ENCODE measurements at regions not wholly inside any gene's neighbourhood (a gene's known extent, or its start where the extent isn't known, plus 50 kb on each side); places are given as distances from the start of the nearest gene placed in this dataset.
"Not testable (repeated sequence)": the region's sequence is repeated elsewhere in the genome, so short reads cannot be mapped to it uniquely, and the experiment has no call there.

- H3K36me3 ChIP-seq (ENCODE audit: low read depth) = no peaks in the 10 kb centered on the region
- no peaks in the 10 kb centered on the region for H3K9me3 ChIP-seq
- DNase-seq = no peak
- no peak overlapping the region for H3K4me3 ChIP-seq
- intact Hi-C loops (cut with DNase I, micrococcal nuclease) = no loop called here
- no peak for ATAC-seq
- no peaks in the 10 kb centered on the region for H3K4me1 ChIP-seq (ENCODE audit: low read depth)
- no peak for TF ChIP-seq CTCF (IDR thresholded peaks at IDR 0.05)
These were observed 200.2 kb upstream of the DDX18 start for GRCh38 chr2:117614296-117614695.

DNA sequence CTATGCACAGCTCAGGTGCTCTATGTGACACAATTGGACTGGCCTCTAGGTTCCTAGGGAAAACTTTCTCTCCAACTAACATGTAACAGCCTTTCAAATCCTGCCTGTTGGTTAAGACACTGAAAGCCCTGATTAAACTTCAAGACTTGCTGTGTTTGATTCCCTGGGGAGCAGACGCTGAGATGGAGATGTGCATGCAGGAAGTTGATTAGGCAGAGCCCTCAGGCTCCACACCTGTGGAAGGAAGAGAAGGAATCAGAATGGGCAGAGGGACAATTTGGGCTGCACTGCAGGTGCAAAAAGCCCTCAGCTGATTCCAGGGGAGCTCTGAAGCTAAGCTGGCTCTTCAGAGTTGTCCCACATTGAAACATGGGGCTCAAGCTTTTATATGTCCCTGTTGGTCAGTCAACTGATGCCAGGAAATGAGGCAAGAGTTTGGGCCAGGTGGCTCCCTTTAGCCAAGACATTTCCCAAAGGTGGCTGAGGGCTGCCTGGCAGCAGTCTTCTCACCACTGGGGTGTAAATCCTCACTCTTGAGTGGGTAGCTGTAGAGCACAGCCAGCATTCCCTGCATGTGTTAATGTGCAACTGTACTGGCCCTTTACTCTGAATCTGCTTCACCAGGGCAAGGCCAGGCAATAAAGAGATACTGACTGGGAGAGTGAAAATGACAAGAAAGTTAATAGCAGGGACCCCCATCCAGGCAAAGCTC is 199.5 kb upstream of the DDX18 start:
- DNase-seq (no peak), ATAC-seq (no peak)
- H3K4me3 ChIP-seq = no peak overlapping the region
- H3K4me1 ChIP-seq (ENCODE audit: low read depth) = no peaks in the 10 kb centered on the region
- intact Hi-C loops (cut with DNase I, micrococcal nuclease) = no loop called here
- no peak for TF ChIP-seq CTCF (IDR thresholded peaks at IDR 0.05)
- no peaks in the 10 kb centered on the region for H3K36me3 ChIP-seq (ENCODE audit: low read depth)
- H3K9me3 ChIP-seq = no peaks in the 10 kb centered on the region

- H3K9me3 ChIP-seq = no peaks in the 10 kb centered on the region
- intact Hi-C loops (cut with DNase I, micrococcal nuclease) = no loop called here
- no peak for DNase-seq
- H3K4me3 ChIP-seq = no peak overlapping the region
- no peaks in the 10 kb centered on the region for H3K4me1 ChIP-seq (ENCODE audit: low read depth)
- H3K36me3 ChIP-seq (ENCODE audit: low read depth) = no peaks in the 10 kb centered on the region
- ATAC-seq = no peak
- TF ChIP-seq CTCF (IDR thresholded peaks at IDR 0.05) = no peak
These were observed 195.9 kb upstream of the DDX18 start for GRCh38 chr2:117618607-117619006.

DNA sequence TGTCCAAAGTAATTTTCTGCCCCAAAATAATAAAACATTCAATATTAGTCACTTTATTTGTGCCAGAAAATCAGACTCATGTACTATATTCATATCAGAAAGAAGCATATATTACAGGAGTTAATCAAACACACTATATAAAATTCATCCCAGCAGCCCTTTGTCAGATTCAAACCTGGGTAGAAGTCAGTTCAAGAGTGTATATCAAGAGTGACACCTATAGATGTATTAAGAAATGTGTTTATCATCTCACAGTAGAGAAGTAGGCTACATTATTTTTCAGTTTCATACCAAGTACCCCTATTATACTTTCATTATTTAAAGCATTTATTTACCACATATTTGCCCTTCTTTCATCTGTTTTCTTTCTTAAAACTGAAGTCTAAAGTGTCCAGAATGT is 193.2 kb upstream of the DDX18 start:
- H3K4me1 ChIP-seq (ENCODE audit: low read depth) = no peaks in the 10 kb centered on the region
- DNase-seq (no peak), ATAC-seq (no peak)
- no peaks in the 10 kb centered on the region for H3K36me3 ChIP-seq (ENCODE audit: low read depth)
- H3K4me3 ChIP-seq = no peak overlapping the region
- no peaks in the 10 kb centered on the region for H3K9me3 ChIP-seq
- intact Hi-C loops (cut with DNase I, micrococcal nuclease) = no loop called here
- no peak for TF ChIP-seq CTCF (IDR thresholded peaks at IDR 0.05)

DNA sequence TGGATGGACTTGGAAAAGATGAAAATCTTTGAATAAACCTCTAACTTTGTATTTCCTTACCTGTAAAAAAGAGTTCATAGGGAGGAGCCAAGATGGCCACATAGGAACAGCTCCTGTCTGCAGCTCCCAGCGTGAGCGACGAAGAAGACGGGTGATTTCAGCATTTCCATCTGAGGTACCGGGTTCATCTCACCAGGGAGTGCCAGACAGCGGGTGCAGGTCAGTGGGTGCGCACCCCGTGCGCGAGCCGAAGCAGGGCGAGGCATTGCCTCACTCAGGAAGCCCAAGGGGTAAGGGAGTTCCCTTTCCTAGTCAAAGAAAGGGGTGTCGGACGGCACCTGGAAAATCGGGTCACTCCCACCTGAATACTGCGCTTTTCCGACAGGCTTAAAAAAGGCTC is 191.3 kb upstream of the DDX18 start:
- intact Hi-C loops (cut with DNase I, micrococcal nuclease); H3K9me3 ChIP-seq; H3K4me1 ChIP-seq (ENCODE audit: low read depth); ATAC-seq; DNase-seq; H3K4me3 ChIP-seq; H3K36me3 ChIP-seq (ENCODE audit: low read depth): not testable (repeated sequence)

GRCh38 chr2:117631152-117631945 is 183.1 kb upstream of the DDX18 start:
- DNase-seq = no peak
- H3K4me1 ChIP-seq (ENCODE audit: low read depth) = no peaks in the 10 kb centered on the region
- intact Hi-C loops (cut with DNase I, micrococcal nuclease) = no loop called here
- ATAC-seq = no peak
- no peak for TF ChIP-seq CTCF (IDR thresholded peaks at IDR 0.05)
- H3K36me3 ChIP-seq (ENCODE audit: low read depth) = no peaks in the 10 kb centered on the region
- H3K4me3 ChIP-seq = no peak overlapping the region
- H3K9me3 ChIP-seq = no peaks in the 10 kb centered on the region
